WTC11 (cell line): ENCODE measurements at regions not wholly inside any gene's neighbourhood (a gene's known extent, or its start where the extent isn't known, plus 50 kb on each side); places are given as distances from the start of the nearest gene placed in this dataset.

Experiments used
- FOXJ3 ChIP-seq: sonication (generic); formaldehyde crosslinking; IDR thresholded peaks from 2 replicates; pipeline ENCODE4 v1.9.0; 2021; ENCODE audit warnings: missing genetic modification reagents, mild to moderate bottlenecking, borderline replicate concordance
- TF ChIP-seq, protein P1 (sequence below): fragments of 200-600 bp; IDR thresholded peaks from 2 replicates; pipeline ENCODE4 v1.8.0; 2022; ENCODE audit warnings: antibody characterized with exemption
- TF ChIP-seq, protein P2 (sequence below): fragments of 250-450 bp; sonication (Bioruptor Pico); IDR thresholded peaks from 2 replicates; pipeline ENCODE4 v2.1.2; 2022; ENCODE audit warnings: mild to moderate bottlenecking, moderate library complexity
- TF ChIP-seq, protein P3 (sequence below): sonication (generic); formaldehyde crosslinking; IDR thresholded peaks from 2 replicates; pipeline ENCODE4 v1.8.0; 2022; ENCODE audit warnings: mild to moderate bottlenecking, missing genetic modification reagents

DNA sequence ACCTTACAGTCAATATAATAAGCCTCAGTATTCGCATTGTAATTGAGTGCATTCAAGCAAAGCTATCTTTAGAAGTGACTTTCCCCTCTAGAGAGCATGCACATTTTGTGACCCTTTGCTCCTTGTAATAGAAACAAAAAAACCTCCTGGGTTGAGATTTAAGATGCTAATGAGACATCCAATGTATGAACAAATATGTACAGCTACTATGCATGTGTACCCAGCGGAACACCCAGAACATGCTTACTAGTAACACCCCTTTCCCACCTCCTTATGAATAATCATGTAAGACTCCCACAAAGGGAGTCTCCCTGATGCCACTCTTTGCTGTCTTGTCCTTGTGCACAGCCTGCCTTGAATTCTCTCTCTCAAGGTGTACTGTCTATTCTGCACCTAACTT lies 205.5 kb downstream of the PRR32 start:
- no peak for TF ChIP-seq FOXJ3 (CRISPR knock-in tag)
- TF ChIP-seq, protein P1, sequence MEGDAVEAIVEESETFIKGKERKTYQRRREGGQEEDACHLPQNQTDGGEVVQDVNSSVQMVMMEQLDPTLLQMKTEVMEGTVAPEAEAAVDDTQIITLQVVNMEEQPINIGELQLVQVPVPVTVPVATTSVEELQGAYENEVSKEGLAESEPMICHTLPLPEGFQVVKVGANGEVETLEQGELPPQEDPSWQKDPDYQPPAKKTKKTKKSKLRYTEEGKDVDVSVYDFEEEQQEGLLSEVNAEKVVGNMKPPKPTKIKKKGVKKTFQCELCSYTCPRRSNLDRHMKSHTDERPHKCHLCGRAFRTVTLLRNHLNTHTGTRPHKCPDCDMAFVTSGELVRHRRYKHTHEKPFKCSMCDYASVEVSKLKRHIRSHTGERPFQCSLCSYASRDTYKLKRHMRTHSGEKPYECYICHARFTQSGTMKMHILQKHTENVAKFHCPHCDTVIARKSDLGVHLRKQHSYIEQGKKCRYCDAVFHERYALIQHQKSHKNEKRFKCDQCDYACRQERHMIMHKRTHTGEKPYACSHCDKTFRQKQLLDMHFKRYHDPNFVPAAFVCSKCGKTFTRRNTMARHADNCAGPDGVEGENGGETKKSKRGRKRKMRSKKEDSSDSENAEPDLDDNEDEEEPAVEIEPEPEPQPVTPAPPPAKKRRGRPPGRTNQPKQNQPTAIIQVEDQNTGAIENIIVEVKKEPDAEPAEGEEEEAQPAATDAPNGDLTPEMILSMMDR = no peak
- TF ChIP-seq, protein P2, sequence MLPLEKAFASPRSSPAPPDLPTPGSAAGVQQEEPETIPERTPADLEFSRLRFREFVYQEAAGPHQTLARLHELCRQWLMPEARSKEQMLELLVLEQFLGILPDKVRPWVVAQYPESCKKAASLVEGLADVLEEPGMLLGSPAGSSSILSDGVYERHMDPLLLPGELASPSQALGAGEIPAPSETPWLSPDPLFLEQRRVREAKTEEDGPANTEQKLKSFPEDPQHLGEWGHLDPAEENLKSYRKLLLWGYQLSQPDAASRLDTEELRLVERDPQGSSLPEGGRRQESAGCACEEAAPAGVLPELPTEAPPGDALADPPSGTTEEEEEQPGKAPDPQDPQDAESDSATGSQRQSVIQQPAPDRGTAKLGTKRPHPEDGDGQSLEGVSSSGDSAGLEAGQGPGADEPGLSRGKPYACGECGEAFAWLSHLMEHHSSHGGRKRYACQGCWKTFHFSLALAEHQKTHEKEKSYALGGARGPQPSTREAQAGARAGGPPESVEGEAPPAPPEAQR (CRISPR knock-in tag) = no peak
- TF ChIP-seq, protein P3, sequence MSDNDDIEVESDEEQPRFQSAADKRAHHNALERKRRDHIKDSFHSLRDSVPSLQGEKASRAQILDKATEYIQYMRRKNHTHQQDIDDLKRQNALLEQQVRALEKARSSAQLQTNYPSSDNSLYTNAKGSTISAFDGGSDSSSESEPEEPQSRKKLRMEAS (CRISPR knock-in tag) = no peak
